LNCaP clone FGC (cell line): ENCODE measurements at regions not wholly inside any gene's neighbourhood (a gene's known extent, or its start where the extent isn't known, plus 50 kb on each side); places are given as distances from the start of the nearest gene placed in this dataset.

Source experiments
- DNase-seq: peaks from one replicate; pipeline ENCODE4 v3.0.0-alpha.2; 2011; ENCODE audit warnings: low read depth
- H3K4me3 ChIP-seq: 2 replicates; pipeline ENCODE4 v1.5.1; 2011; ENCODE audit warnings: mild to moderate bottlenecking, low read depth, low read length, control low read depth
- TF ChIP-seq, protein P1 (sequence below): IDR thresholded peaks from 2 replicates; pipeline ENCODE4 v1.5.1; 2012; ENCODE audit warnings: mild to moderate bottlenecking; ENCODE audit not compliant: control insufficient read depth, insufficient read depth; ENCODE audit errors: extremely low read depth

DNA sequence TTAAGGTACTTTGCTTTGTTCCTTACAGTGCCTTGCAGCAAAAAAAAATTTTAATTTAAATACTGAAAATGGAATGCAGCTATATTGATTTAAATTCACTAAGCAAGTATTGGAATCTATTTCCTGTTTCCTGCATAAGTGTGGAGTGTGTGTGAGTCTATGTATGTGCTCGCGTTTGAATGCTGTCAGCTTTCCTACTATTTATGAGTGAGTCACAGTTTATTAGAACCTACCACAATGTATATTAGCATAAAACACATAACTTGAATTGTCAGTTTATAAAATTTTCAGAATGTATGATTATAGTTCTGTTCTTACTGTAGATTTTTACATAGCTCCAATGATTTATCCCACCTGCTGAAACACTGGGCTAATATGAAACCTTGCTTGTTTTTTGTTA, 302.1 kb downstream of the NR2F1-AS1 start:
- no peak overlapping the region for H3K4me3 ChIP-seq

DNA sequence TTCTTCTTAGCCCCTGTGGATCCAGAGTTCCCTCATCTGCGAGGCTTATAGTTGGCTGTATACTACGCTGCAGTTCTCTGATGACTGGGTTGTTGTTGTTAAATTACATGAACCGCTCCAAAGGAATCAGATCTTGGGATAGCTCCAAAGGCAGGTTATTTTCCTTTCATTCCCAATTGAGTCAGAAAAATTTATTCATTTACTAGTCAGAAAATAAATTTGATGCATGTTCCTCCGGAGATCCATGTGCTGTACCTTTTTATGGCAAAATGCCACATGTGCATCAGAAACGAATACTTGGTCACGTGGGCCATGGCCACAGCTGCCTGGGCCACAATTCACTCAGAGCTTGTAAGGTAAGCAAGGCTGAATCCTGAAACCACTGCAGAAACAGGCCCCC, 304.0 kb downstream of the NR2F1-AS1 start:
- DNase-seq, result no peak
- H3K4me3 ChIP-seq, result no peak overlapping the region
- TF ChIP-seq, protein P1, sequence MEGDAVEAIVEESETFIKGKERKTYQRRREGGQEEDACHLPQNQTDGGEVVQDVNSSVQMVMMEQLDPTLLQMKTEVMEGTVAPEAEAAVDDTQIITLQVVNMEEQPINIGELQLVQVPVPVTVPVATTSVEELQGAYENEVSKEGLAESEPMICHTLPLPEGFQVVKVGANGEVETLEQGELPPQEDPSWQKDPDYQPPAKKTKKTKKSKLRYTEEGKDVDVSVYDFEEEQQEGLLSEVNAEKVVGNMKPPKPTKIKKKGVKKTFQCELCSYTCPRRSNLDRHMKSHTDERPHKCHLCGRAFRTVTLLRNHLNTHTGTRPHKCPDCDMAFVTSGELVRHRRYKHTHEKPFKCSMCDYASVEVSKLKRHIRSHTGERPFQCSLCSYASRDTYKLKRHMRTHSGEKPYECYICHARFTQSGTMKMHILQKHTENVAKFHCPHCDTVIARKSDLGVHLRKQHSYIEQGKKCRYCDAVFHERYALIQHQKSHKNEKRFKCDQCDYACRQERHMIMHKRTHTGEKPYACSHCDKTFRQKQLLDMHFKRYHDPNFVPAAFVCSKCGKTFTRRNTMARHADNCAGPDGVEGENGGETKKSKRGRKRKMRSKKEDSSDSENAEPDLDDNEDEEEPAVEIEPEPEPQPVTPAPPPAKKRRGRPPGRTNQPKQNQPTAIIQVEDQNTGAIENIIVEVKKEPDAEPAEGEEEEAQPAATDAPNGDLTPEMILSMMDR, result no peak

More for the DNA sequence above, 302.1 kb downstream of the NR2F1-AS1 start:
- TF ChIP-seq, protein P1, result no peak
- no peak for DNase-seq

DNA sequence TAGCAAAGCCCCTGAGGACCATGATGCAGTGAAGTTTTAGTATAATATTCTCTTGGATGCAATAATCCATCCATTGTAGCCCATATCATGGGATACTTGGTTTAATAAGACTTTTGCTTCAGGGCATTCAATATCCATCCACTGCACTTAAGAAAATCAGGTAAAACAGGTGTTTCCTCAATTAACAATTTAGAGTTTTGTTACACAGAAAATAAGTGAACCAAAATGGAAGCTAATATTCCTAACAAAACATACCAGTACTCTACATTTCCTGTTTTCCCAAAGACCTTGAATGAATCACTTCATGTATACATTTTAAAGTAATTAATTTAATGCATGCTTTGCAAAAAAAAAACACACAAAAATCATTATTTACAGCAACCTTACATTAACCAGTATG, 305.6 kb downstream of the NR2F1-AS1 start:
- DNase-seq, result no peak
- H3K4me3 ChIP-seq, result no peak overlapping the region
- TF ChIP-seq, protein P1, result no peak

DNA sequence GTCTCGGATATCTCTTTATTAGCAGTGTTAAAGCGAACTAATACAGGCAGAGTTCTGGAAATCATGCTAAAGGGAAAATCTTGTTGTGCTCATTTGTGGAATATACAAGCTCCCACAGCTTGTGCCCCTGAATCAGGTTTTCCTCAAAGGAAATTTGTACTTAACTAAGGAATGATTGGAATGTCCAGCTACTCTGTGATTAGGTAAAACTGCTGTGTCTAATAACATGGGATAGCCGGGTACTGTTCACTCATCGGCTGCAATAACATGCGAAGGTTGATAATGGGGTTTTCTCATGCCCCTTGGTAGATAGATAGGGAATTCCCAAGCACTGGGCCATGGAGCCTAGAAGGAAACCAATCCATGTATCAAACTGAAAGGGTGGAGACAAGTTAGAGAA, 306.7 kb downstream of the NR2F1-AS1 start:
- no peak for DNase-seq
- TF ChIP-seq, protein P1, result no peak
- no peak overlapping the region for H3K4me3 ChIP-seq

DNA sequence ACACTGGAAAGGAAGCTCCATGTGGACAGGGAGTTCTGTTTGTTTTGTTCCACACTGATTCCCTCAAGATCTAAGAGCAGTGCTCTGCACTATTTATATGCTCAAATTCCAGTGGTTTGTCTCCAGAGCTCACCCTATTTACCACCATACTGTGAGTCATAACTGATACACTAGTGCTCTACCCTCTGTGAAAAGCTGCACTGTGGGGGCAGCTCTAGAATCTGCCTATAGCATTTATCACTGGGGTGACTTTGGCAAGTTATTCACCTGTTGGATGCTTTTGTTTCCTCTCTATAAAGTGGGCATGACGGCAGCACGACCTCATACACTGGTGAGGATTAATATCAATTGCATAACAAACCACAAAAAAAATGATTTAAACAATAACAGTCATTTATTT, 307.8 kb downstream of the NR2F1-AS1 start:
- TF ChIP-seq, protein P1, result no peak
- no peak for DNase-seq
- H3K4me3 ChIP-seq, result no peak overlapping the region

DNA sequence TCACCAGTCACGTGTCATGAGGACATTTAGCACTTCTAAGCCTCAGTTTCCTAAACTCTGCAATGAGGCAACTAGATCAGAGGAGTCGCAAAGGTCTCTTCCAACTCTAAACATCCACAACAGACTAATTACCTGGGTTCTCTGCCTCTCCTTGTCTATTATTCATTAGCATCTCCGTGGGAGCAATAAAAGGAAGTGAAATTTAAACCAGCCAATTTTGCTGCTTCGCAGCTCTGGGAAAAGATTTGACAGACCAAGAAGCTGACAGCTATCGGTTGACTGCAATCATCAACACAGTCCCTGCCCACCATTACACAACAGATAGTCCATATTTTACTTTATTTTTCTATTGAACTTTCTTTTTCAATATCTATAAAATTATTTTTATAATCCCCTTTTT, 308.9 kb downstream of the NR2F1-AS1 start:
- H3K4me3 ChIP-seq, result no peak overlapping the region
- TF ChIP-seq, protein P1, result no peak
- no peak for DNase-seq

DNA sequence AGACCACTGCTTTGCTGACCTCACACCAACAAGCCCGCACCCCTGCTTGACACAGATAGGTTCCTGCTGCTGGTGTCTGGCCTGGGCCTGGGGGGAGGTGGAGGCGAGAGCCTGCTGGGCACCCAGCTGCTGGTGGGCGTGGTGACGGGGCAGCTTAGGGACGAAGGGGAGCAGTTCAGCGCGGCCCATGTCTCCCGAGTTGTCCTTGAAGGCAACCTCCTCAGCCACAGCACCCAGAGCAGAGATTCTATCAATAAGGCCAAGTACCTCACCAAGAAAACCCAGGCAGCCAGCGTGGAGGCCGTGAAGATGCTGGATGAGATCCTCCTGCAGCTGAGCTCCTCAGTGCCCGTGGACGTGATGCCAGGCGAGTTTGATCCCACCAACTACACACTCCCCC, 313.3 kb downstream of the NR2F1-AS1 start:
- TF ChIP-seq, protein P1, result no peak
- DNase-seq, result no peak

More for the DNA sequence above, 313.3 kb downstream of the NR2F1-AS1 start:
- H3K4me3 ChIP-seq, result no peak overlapping the region
